ENCODE measurements at regions not wholly inside any gene's neighbourhood (a gene's known extent, or its start where the extent isn't known, plus 50 kb on each side); places are given as distances from the start of the nearest gene placed in this dataset.

- ATAC-seq (no peak), DNase-seq (no peak)
- H3K4me1 ChIP-seq, result no peaks in the 10 kb centered on the region
- TF ChIP-seq CTCF (IDR thresholded peaks at IDR 0.05), result no peak
- H3K27ac ChIP-seq, result no peak overlapping the region
- no peak overlapping the region for H3K4me3 ChIP-seq
- H3K27me3 ChIP-seq, result no peaks in the 10 kb centered on the region
- H3K9me3 ChIP-seq, result peaks cover 0 to 2% of the 10 kb centered on the region in 2 donors
- intact Hi-C loops (cut with DNase I), result no loop called here
- no peaks in the 10 kb centered on the region for H3K36me3 ChIP-seq
These were observed 451.8 kb upstream of the NRXN1 start for GRCh38 chr2:51483720-51484119.

DNA sequence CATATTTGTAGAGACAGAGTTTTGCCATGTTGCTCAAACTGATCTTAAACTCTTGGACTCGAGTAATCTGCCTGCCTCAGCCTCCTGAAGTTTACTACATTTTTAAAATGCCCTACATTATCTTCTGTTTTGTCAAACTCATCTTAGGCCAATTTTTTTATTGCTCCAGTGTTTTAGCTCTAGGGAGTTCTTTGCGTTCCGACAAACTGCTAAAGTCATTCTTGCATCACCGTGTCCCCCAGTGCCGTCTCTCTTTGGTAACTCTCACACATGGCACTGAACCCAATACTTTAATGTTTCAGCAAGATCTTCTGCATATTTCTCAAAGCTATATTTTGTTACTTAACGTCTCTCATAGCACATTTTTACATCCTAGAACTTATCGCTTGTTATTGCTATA, 440.9 kb upstream of the NRXN1 start:
- intact Hi-C loops (cut with DNase I), result no loop called here
- Histone ChIP-seq H3K4me3 (no peak overlapping the region), H3K27me3 (no peaks in the 10 kb centered on the region), H3K4me1 (no peaks in the 10 kb centered on the region), H3K36me3 (no peaks in the 10 kb centered on the region), H3K9me3 (peaks cover 0 to 2% of the 10 kb centered on the region in 2 donors), H3K27ac (no peak overlapping the region)
- ATAC-seq, result no peak
- no peak for DNase-seq
- TF ChIP-seq CTCF (IDR thresholded peaks at IDR 0.05), result no peak

GRCh38 chr2:51472300-51472699, 440.4 kb upstream of the NRXN1 start:
- peaks cover 0 to 2% of the 10 kb centered on the region in 2 donors for H3K9me3 ChIP-seq
- no peak overlapping the region for H3K27ac ChIP-seq
- ATAC-seq, result no peak
- no peaks in the 10 kb centered on the region for H3K27me3 ChIP-seq
- no peak for DNase-seq
- no peaks in the 10 kb centered on the region for H3K4me1 ChIP-seq
- TF ChIP-seq CTCF (IDR thresholded peaks at IDR 0.05), result no peak
- intact Hi-C loops (cut with DNase I), result no loop called here
- no peaks in the 10 kb centered on the region for H3K36me3 ChIP-seq
- H3K4me3 ChIP-seq, result no peak overlapping the region

DNA sequence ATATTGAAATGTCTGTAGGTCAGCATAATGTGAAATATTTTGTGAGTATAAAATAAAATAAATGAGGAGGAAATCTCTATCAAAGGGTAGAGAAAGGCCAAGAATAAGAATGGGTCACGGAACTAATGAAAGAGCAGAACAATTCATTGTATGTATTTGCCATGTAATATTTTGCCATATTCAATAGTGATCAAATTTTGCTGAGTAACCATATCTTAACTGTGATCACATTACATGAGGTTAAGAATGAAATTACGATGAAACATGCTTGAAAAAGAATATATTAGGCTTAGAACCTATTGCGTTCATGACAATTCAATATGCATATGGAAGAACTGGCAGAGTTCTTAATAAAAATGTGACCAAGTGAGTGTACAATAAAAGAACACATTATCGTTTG, 437.2 kb upstream of the NRXN1 start:
- no peak overlapping the region for H3K4me3 ChIP-seq
- no peak overlapping the region for H3K27ac ChIP-seq
- DNase-seq (no peak), ATAC-seq (no peak)
- intact Hi-C loops (cut with DNase I), result no loop called here
- no peaks in the 10 kb centered on the region for H3K27me3 ChIP-seq
- H3K4me1 ChIP-seq, result no peaks in the 10 kb centered on the region
- TF ChIP-seq CTCF (IDR thresholded peaks at IDR 0.05), result no peak
- peaks cover 0 to 2% of the 10 kb centered on the region in 2 donors for H3K9me3 ChIP-seq
- H3K36me3 ChIP-seq, result no peaks in the 10 kb centered on the region

- DNase-seq, result peak in 1 of 4 donors; percentile 19
- Histone ChIP-seq H3K4me1 (no peaks in the 10 kb centered on the region), H3K27ac (no peak overlapping the region), H3K4me3 (no peak overlapping the region), H3K9me3 (no peaks in the 10 kb centered on the region), H3K27me3 (no peaks in the 10 kb centered on the region), H3K36me3 (no peaks in the 10 kb centered on the region)
- ATAC-seq, result no peak
- intact Hi-C loops (cut with DNase I), result no loop called here
- TF ChIP-seq CTCF (IDR thresholded peaks at IDR 0.05), result no peak
These were observed 433.4 kb upstream of the NRXN1 start for GRCh38 chr2:51465326-51465725.
